GM10248 (cell line): ENCODE measurements at regions not wholly inside any gene's neighbourhood (a gene's known extent, or its start where the extent isn't known, plus 50 kb on each side); places are given as distances from the start of the nearest gene placed in this dataset.
A peak's percentile ranks its signal among the peaks of the same experiment; 100 is the strongest.

Experiments used
- CTCF ChIA-PET: fragments of 300-600 bp; sonication (Branson Sonifier 250); formaldehyde crosslinking; extraction: SDS; loops from one replicate; lab custom pipeline; 2021; ENCODE audit warnings: antibody characterized with exemption; lab: Yijun Ruan, JAX
- POLR2A ChIA-PET: fragments of 350-650 bp; sonication (Branson Sonifier 250); formaldehyde crosslinking; extraction: SDS; loops from one replicate; lab custom pipeline; 2020; ENCODE audit warnings: antibody characterized with exemption; lab: Yijun Ruan, JAX
- DNase-seq: peaks from one replicate; pipeline ENCODE4 v3.0.0; 2012; ENCODE audit errors: extremely low spot score
- TF ChIP-seq, protein P1 (sequence below): IDR thresholded peaks from 2 replicates; pipeline ENCODE4 v1.5.1; 2012; ENCODE audit warnings: mild to moderate bottlenecking, low read depth; ENCODE audit errors: extremely low read depth, missing control alignments, control extremely low read depth

DNA sequence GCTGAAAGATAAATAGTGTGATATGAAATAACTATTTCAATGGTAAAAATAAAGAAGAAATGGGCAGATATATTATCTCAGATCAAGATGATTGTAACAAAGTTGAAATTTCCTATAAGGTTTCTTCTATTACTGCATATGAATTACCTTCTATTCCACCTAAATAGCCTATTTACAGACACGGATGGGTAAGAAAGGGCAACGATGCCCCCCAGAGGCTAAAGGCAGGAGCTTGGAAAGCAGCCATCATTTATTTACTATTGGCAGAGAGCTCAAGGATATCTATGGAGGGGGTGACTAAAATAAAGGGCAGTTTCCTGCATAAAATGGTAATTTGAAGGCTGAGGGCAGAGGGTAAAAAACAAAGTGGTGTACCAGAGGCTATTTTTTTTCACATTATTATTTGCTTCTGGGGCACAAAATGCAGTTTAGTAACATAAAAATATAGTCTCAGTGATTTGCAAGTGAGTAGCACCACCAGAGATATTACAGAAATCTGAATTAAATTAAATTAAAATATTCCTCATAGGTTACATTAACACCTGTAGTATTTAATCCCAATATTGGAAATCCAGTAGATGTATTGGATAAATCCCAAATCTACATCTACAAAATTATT lies 123.1 kb downstream of the BTC start:
- ChIA-PET CTCF (interaction anchor here (0.8 to 1.2 kb wide), 3 partner anchors 10 to 353 kb away, joined by 3 to 4 read pairs (median 3); no protein-coding TSS in a partner anchor), POLR2A (no interaction called here)
- no peak for DNase-seq
- TF ChIP-seq, protein P1, sequence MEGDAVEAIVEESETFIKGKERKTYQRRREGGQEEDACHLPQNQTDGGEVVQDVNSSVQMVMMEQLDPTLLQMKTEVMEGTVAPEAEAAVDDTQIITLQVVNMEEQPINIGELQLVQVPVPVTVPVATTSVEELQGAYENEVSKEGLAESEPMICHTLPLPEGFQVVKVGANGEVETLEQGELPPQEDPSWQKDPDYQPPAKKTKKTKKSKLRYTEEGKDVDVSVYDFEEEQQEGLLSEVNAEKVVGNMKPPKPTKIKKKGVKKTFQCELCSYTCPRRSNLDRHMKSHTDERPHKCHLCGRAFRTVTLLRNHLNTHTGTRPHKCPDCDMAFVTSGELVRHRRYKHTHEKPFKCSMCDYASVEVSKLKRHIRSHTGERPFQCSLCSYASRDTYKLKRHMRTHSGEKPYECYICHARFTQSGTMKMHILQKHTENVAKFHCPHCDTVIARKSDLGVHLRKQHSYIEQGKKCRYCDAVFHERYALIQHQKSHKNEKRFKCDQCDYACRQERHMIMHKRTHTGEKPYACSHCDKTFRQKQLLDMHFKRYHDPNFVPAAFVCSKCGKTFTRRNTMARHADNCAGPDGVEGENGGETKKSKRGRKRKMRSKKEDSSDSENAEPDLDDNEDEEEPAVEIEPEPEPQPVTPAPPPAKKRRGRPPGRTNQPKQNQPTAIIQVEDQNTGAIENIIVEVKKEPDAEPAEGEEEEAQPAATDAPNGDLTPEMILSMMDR, result peak; percentile 40

DNA sequence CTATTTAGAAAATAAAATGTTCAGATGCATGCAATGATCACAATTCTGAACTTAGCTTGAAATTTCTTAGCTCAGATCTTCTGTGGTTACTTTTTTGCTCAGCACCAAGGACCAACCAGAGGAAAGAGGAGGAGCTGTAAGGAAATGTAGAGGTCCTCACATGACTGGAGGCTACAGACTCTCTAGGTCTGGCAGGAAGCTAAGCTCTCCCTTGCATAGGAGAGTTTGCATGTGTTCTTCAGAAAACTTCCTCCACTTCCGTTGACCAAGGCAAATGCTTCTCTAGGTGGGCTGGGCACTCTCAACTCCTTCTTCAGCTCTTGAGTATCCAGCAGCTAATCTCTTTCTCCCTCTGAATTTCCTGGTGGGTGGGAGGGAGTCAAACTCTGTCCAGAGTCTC lies 119.6 kb downstream of the BTC start:
- CTCF ChIA-PET, result interaction anchor here (0.9 to 4.3 kb wide), 12 partner anchors 11 to 445 kb away, joined by 3 to 66 read pairs (median 4); no protein-coding TSS in a partner anchor
- TF ChIP-seq, protein P1, result no peak
- POLR2A ChIA-PET, result no interaction called here
- DNase-seq, result no peak

DNA sequence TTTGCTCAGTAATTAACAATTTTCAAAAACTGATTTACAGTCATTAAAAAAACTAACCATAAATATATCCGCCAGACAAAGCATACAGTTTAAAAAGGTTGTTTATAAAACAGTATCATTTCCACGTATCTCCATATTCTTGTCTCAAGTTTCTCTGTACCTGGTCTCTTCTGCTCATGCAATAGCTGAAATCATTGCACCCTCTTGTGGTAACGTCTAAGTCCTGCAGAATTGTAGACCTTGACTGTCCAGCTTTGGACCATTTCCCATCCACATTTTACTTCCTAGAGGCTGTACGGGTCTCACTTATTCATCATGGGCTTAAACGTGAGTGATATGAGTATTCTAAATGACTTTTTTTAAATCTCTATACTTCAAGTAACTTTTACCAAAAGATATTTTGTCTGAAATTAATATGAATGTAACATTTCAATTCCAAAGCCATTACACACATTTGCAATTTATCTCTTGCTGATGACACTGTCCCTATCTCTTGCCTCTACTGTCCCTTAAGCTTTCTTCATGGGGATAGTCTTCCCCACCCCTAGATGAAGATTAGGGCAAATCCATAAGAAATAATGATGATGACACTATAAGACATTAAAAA lies 118.5 kb downstream of the BTC start:
- TF ChIP-seq, protein P1, result peak; percentile 55
- CTCF ChIA-PET, result interaction anchor here (0.6 to 4.3 kb wide), 20 partner anchors 10 to 498 kb away, joined by 3 to 66 read pairs (median 4); no protein-coding TSS in a partner anchor
- POLR2A ChIA-PET, result no interaction called here
- DNase-seq, result peak; percentile 18

DNA sequence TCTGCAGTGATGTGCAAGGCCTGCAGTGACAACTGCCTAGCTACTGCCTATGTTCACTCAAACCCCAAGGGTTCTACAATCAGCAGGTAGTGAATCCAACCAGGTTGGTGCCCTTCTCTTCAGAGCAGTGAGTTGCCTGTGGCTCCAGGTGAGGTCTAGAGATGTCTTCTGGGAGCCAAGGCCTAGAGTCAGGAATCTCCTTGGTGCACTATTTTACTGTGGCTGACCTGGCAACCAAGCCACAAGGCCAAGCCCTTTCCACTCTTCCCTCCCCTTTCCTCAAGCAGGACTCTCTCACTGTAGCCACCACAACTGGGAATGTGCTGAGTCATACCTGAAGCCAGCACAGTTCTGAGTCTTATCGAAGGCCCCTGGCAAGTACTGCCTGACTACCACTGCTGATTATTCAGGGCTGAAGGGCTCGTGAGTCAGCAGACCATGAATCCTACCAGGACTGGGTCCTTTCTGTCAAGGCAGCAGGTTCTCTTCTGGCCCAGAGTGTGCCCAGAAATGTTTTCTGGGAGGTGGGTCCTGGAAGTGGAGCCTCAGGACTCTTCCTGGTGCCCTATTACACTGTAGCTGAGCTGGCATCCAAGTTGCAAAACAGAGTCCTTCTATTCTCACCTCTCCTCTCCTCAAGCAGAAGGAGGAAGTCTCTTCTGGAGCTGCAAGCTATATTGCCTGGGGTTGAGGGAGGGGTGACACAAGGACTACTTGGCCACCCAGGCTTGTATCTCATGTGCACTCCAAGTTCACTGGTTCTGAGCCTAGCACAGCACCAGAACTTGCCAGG lies 111.6 kb downstream of the BTC start:
- CTCF ChIA-PET, result no interaction called here
- TF ChIP-seq, protein P1, result no peak
- no peak for DNase-seq
- POLR2A ChIA-PET, result no interaction called here

DNA sequence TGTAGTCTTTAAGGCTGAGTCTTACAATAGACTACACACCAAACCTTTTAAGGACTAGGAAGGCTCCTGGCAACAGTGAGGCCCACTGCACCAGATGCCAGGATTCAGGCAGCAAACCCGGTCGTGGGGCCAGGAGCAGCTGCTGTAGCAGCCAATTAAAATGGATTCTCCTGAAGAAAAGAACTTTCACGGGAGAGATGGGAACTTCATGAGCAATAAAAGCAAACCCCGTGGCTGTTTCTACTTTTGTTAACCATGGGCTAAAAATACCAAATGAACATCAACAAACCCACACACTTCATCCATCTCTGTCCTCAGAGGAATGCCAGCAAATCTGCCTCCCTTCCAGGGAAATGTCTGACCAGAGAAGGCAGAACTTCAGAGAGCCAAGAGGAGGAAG lies 101.4 kb downstream of the BTC start:
- no peak for DNase-seq
- TF ChIP-seq, protein P1, result no peak
- POLR2A ChIA-PET, result no interaction called here
- CTCF ChIA-PET, result interaction anchor here (1.5 kb wide), 1 partner anchor 11 kb away, joined by 3 read pairs; no protein-coding TSS in a partner anchor
